Activated CD4-positive, alpha-beta T cell treated with anti-CD3 and anti-CD28 coated beads, Interleukin-2, amount 50 U/mL, for 24 hours (primary cell): ENCODE measurements at regions not wholly inside any gene's neighbourhood (a gene's known extent, or its start where the extent isn't known, plus 50 kb on each side); places are given as distances from the start of the nearest gene placed in this dataset.
"Not testable (repeated sequence)": the region's sequence is repeated elsewhere in the genome, so short reads cannot be mapped to it uniquely, and the experiment has no call there.

ENCODE experiments used
- DNase-seq, 2 donors: peaks; one replicate each; pipeline ENCODE4 v3.0.0-alpha.2; 2020; ENCODE audit warnings: low read depth in 1 of 2, low spot score in 1 of 2

DNA sequence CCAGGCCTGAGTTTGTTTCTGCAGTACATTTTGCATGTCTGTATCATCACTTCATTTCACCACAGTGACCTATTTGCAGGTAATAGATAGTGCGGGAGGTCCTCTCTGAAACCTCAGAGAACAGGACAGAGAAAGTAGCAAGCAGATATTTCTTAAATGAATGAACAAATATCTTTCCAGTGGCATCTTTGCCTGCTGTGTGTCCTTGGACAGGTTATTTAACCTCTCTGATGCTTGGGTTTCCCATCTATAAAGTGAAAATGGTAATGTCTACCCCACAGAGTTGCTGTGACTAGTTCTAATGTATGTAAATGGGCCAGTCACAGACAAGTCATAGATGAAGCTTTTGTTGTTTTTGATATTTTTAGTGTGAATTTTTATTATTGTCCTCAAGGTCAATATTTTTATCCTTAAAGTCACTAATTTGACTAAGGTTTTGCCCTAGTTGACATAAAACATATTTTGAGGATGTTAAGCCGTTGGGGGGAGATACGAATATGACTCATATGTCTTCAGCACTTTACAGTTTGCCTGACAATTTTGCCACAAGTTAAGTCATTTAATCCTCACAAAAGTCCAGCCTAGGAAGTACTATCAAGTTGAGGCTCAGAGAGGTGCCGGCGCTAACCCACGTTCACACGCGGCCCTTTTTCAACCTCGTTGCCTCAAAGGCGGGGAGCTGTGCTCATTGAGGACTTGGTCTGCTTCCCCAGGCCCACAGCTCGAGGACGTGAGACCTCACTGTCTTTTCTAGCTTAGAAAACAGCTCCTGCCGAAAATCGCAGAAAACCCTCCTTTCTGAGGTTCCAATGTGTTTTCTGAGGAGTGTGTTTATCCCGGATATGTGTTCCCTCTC is 126.7 kb upstream of the STX18 start:
- DNase-seq: no peak

DNA sequence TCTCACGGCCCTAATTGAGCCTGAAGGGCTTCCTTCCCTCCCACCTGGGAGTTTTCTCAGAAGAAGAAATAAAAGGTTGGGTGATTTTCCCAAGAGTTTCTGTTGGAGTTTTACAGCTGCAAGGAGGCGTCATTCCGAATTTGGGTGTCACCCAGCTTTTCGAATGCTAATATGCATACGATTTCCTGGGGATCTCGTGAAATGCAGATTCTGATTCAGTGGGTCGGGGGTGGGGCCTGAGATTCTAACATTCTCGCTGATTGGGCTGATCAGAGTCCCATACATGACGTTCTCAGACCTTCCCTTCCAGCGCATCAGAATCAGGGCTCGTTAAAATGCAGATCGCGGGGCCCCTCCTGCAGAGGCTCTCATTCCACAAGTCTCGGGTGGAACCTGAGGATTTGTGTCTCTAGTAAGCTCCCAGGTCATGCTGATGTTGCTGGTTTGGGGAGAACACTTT is 125.8 kb upstream of the STX18 start:
- no peak for DNase-seq

DNA sequence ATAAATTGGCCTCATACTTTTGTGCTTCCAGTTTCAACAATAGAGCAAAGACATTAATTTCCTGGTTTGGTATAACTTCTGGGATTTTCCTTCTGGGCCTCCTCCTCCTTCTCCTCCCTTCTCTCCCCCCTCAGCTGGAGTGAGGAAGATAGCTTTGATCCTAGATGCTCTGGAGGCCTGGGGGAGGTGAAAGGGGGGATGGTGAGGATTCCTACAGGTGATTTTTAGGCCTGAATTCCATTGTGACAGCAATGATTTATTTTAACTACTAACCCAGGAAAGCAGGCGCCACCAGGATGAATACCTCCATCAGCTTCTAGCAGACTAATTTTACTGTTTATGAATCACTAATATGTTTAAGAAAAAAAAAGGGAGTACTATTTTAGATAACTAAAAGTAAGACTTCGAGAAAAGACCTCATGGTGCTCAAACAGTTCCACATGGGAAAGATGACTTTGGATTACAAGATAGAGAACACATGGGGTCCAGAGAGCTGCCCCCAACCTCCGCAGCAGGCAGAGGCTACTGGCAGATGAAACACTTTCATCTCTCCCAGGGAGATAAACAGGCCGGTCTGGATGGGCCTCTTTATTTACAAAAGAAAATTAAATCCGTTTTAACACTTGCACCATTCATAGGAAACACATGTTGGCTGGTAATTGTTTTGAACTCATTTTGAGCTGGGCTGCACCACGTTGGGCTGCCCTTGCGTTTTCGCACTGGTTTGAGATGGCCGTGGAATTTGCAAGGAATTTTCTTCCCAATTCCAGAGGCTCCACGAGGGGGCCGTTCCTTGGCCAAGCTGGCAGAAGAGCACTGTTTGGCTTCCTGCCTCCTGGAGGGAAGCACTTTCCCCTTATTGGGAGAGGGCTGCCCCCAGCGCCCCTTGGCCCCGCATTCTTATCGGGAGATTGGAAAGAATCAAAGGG is 125.1 kb upstream of the STX18 start:
- no peak for DNase-seq

DNA sequence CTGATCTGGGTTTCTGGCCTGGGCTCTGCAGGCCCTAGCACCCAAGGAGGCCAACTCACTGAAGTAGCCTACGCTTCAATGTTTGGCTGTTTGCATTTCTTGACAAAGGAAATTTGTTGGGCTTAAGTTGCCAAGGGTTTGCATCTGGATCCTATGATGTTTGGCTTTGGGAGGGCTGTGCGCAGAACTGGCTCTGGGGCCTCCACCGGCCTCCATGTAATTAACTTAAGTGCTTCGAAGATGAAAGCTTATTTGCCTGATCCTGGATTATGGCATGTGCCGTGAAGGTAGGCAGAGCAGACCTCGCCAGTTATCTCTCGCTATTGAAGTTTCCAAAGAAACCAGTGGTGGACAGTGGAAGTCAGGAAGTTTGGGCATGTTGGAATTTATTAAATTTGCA is 124.3 kb upstream of the STX18 start:
- DNase-seq: no peak

DNA sequence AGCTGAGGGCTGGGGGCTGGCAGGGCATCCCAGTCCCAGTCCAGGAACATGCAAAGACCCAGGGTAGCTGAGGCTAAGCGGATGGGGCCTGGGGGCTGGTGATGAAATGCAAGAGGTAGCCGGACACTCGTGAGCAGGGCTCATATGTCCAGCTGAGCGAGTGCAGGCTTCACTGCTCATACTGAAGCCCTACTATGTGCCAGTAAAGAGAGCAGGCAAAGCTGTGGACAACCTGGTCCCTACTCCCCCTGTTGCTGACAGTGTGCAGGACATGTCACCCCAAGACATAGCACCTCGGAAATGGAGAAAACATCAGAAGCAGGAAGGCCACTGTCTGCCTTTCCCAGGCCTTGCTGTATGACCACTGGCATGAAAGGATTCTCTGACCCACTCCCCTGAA is 122.4 kb upstream of the STX18 start:
- no peak for DNase-seq

DNA sequence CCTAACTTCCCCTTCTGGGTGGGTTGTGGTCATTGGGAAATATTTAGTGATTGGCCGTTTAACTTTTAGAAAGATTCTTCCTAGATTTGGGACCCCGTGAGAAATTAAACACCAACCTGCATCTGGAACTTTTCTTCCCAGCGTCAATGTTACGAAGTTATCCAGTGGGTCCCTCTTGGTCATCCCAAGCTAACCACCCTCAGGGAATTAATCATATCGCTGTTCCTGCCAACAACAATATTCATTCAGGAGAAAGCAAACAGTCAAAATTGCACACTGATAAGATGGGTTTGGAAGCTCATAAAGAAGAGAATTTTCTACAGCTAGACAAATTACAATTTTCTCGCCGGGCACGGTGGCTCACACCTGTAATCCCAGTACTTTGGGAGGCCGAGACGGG is 121.2 kb upstream of the STX18 start:
- DNase-seq: no peak

DNA sequence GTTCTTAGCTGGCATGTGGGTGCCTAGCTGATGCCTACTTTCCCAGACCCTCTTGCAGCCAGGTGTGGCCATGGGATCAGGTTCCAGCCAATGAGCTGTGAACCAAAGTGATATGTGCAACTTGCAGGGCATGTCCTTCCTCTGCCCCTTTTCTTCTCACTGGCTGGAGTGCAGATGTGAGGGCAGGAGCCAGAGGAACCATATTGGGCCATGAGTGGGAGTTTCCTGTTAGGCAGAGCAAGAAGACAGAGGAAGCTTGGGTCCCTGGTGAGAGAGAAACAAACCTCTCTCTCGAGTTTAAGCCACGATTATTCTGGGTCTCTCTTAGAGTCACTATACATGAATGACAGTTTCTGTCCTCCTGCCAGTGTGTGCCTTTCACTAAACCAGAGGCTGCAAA is 120.4 kb upstream of the STX18 start:
- no peak for DNase-seq

DNA sequence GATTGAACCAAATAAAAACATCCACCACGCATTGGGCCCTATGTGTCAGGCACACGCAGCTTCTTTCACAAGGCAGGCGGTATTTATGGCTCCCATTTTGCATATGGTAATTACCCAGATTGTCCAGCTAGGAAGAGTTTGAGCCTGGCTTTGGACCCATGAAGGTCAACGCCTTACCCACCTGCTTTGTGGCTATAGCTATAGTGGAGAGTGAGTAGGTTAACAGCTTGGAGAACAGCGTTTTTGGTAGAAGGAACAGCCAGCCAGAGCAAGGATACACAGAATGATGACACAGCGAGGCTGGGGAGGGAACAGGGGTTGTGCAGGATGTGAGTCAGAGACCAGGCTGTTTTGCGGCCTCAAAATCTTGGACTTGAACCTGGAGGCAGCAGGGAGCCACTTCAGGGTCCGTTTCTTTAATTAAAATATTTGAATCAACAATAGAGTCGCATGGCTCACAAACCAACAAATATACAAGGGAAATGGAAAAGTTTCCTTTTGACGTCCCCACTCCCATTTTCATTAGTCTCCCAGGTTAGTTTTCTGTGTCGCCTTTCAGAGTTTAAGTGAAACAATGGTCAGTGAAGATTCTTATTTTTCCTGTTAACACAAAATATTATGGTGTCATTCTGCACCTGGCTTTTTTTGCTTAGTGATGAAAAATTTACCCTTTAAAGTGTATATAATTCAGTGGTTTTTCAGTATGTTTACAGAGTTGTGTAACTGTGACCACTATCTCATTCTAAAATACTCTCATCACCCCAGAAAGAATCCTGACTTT is 118.2 kb upstream of the STX18 start:
- no peak for DNase-seq

DNA sequence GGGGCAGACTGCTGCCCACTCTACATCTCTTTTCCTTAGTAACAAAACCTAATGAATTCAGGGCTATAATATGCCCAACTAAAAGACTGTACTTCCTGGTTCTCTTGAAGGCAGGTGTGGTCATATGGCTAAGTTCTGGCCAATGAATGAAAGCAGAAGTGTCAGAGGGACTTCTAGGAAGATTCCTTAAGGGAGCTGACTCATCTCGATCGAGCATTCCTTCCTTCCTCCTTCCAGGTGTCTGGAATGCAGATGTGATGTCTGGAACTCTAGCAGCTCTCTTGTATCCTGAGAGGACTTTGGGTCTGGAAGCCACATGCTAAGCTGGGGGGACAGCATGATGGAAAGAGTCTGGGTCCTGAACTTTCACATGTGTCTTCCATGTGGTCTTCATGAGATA is 116.2 kb upstream of the STX18 start:
- DNase-seq: no peak

DNA sequence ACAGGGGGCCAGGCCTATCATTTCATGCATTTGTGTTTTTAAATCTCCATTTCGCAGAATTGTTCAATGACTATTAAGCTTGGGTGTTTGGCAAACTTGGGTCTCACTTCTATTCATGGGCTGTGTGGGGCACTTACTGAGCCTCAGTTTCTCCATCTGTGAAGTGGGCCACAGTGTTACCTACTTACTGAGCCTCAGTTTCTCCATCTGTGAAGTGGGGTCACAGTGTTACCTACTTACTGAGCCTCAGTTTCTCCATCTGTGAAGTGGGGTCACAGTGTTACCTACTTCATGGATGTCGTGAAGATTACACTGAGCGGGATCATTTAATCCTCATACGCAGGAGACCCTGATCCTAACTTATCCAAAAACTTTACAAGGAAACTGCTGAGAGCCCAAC is 115.1 kb upstream of the STX18 start:
- DNase-seq: no peak

DNA sequence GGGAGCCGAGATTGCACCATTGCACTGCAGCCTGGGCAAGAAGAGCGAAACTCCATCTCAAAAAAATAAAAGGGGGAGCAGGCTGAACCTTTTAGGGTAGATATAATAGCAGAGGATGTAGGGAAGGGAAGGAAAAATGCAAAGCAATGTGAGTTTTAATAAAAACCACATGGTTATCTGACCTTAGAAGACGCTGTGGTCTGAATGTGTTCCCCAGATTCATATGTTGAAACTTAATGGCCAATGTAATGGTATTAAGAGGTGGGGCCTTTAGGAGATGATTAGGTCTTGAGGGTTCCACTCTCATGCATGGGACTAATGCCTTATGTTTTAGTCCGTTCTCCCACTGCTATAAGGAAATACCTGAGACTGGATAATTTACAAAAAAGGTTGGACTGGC is 114.1 kb upstream of the STX18 start:
- no peak for DNase-seq

DNA sequence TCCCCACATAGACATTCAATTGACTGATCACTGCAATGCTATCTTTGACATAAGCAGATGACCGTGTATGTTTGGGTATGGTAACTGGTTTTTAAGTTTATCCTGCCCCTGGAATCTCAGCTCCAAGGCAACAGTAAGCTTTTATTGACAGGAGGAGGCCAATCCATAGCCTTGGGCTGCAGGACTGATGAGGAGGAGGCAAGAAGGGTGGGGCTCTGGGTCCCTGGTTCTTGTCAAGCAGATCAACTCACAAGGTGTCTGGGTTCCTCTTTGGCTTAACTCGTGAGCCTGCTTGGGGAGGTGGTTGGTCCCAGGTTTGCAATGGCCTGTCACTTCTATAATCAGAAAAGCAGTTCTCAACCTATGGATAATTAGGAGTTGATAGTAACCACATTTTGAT is 113.2 kb upstream of the STX18 start:
- DNase-seq: no peak

DNA sequence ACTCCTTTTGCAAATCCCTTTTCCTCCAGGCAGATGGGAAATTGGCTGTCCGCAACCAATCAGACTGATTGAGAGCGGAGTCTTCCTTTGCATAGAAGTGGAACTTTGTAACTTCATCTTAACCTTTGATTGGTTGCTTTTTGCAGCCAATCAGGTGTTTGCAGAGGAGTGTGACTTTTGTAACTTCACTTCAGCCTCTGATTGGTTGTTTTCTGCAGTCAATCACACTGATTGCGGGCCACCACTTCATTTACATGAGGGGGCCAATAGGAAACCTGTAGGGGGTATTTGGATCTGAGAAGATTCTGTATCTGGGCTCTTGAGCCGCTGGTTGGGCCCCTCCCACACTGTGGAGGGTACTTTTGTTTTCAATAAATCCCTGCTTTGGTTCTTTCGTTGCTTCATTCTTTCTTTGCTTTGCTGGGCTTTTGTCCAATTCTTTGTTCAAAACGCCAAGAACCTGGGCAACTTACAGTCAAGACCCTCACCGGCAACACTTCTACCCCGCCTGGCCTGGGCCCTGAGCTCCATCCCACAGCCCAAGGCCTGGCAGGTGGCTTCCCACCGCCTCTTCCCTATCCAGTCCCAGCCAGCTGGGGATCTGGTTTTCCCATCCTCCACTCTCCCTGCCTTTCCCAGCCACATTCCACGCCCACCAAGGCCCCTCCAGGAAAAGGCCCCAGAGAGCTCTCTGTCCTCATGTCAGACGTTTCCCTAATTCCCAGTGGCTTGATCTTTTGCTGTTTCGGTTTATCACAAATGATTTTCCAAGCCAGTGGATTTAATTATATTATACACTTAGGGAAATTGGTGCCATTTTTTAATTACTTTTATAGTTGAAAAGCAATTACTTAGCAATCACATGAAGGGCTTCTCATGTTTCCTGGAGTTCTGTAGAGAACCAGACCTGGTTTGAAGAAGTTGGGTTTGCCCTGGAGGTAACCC is 110.2 kb upstream of the STX18 start:
- no peak for DNase-seq

DNA sequence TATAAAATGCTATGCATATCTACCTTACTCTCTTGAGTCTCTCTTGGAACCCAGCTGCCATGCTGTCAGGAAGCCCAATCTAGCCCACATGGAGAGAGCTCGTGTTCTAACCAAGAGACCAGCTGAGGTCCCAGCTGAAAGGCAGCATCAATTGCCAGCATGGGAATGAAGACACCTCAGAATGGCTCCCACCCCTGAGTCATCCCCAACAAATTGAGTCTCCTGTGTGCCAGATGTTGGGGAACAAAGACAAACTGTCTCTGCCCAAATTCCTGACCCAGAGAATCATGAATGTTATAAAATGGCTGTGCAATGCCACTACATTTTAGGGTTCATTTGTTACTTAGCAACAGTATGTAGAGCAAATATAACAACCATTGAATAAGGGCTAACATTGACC is 105.2 kb upstream of the STX18 start:
- DNase-seq: no peak

DNA sequence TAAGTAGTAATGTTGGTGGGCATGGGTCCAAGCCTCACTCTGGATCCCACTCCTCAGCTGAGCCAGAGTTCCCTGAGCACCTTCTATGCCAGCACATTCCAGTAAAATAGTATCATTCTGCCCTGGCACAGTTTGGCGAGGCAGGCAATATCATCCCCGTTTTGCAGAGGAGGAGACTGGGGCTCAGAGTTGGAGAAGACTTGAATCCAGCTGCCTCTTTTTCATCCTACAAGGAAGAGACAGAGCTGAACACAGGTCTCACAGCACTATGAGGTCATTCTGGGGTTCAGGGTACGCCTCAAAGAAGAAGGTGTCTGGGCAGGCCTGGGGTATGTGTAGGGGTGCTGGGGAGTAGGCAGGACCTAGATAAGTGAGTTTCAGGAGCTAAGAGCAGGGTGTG is 103.9 kb upstream of the STX18 start:
- DNase-seq: no peak

DNA sequence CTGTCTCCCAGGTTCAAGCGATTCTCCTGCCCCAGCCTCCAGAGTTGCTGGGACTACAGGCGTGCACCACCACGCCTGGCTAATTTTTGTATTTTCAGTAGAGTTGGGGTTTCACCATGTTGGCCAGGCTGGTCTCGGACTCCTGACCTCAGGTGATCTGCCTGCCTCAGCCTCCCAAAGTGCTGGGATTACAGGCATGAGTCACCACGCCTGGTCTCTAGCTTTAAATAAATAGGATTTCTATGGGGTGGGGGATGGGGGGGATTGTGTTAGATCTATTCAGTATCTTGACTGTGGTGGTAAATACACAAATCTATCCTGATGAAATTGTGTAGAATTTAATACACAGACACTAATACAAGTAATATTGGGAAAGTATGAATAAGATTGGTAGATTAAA is 102.4 kb upstream of the STX18 start:
- not testable (repeated sequence) for DNase-seq

DNA sequence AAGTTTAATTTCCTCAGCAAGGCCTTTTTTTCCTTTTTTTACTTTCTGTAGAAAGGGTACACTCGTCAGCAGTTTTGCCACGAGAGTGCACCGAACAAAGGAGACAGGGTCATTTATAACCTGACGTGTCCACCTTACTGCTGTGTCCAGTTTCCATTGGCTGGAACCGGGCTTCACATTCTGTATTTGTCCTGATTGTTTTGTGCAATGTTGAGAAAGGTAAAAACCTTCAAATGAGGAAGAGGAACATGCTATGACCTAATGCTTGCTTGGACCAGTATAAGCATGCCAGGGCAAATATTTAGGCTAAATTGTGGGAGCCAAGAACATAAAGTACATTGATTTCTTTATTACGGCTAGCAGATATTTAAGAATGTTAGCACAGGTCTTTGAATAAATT is 101.9 kb upstream of the STX18 start:
- not testable (repeated sequence) for DNase-seq

DNA sequence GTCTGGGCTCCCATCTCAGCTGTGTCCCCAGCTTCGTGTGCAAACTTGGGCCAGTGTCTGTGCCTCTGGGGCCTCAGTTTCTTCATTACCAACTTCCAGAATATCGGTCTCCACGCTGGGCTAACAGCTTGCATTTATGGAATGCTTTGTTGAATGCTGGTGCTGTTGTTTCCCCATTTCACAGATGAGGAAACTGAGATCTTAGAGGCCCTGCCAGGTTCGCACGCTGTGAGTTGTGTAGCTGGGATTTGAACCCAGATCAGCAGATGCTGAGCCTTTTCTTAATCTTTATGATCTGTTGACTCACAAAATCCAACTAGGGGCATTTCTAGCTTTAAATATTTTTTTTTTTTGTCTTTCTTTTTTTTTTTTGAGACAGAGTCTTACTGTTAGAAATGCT is 101.5 kb upstream of the STX18 start:
- no peak for DNase-seq

DNA sequence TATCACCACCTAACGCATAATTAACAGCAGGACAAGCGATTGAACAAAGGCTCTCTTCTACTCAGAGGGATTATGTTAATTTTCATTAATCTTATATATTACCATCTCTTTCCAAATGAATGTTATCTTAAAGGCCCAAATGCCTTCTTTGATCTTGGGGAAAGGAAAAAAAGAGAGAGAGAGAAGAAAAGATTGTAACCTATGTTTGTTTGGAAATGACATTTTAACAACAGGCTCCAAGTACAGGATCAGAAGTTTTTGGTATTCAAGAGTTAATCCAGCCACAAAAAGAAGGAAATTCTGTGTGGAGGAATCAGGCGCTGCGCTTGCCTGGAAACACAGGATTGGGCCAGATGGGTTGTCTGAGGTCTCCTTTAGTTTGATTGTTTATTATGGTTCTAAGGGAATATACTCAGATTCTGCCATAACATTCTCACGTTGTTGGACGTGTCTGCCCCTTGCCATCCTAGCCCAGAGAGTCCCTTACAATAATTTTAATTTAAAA is 100.7 kb upstream of the STX18 start:
- DNase-seq: no peak
